Fibroblast of pulmonary artery (primary cell): ENCODE measurements at regions not wholly inside any gene's neighbourhood (a gene's known extent, or its start where the extent isn't known, plus 50 kb on each side); places are given as distances from the start of the nearest gene placed in this dataset.
A peak's percentile ranks its signal among the peaks of the same experiment; 100 is the strongest.

Experiments used
- DNase-seq: peaks from one replicate; pipeline ENCODE4 v3.0.0-alpha.2; 2010; ENCODE audit warnings: low read depth
- H3K4me3 ChIP-seq: replicated peaks from 2 replicates; pipeline ENCODE4 v1.5.1; 2011; ENCODE audit warnings: low read depth, mild to moderate bottlenecking, control low read depth, low read length, moderate library complexity
- CTCF ChIP-seq: IDR thresholded peaks from 2 replicates; pipeline ENCODE4 v1.5.1; 2011; ENCODE audit warnings: mild to moderate bottlenecking, control low read depth, low read length, inconsistent platforms; ENCODE audit errors: missing control alignments

DNA sequence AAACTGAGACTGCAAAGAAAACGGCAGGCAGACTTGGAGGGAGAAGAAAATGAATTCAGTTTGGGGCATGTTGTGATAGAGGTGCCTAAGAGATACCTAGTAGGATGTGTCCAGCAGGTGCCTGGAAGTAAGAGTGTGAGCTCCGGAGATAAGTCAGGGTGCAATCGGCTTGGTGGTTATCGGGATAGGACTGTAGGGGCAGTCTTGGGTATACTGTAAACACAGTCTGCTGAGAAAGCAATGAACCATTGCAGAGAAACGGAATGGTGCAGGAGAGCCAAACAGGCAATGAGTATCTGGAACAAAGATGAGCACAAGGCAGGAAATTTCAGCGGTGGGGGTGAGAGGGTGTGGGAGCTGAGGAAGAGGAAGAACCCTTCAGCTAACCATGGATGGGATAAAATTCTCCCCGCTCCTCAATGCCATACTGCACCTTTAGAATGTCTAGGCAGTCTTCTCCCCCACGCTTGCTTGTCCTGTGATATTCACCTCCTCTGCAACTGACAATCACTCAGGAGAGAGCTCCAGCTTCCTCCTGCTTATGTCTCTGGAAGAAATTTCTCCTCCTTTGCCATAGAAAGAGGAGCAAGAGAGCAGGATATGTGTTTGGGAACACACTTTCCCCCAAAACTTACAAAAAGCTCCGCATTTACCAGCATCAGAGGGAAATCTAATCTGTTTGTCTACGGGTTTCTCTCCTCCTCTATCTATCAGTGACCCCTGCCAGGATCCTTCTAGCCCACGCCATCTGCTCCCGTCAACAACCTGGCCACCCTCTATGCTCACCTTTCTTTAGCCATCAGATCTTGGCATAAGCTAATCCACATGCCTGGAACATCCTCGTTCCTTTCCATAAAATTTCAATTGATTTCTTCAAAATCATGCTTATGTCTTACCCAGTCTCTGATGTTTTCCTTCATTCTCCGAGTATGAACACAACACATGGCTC is 381.7 kb upstream of the JARID2 start:
- H3K4me3 ChIP-seq: no peak overlapping the region
- no peak for DNase-seq
- TF ChIP-seq CTCF: peak; percentile 13

- no peak for TF ChIP-seq CTCF
- DNase-seq: peak; percentile 49
- no peak overlapping the region for H3K4me3 ChIP-seq
Observed at GRCh38 chr6:14865531-14866100, 380.3 kb upstream of the JARID2 start.

DNA sequence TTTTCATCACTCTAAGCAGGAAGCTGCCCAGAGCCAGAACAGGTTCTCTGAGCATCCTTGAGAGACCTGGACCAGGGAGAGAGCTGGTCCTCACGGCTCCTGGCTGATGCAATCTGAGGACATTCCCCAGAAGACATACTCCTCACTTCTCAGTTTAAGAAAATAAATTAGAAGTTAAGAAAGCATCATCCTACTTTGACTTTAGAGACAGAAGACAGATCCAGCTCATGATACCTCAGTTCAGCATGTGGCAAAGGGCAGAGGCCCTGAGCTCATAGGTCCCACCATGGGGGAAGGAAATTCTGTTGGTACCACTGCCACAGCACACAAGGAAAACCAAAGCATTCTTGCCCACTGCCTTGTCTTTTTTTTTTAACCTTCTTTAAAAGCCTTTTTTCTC is 378.1 kb upstream of the JARID2 start:
- DNase-seq: no peak
- no peak for TF ChIP-seq CTCF
- no peak overlapping the region for H3K4me3 ChIP-seq

DNA sequence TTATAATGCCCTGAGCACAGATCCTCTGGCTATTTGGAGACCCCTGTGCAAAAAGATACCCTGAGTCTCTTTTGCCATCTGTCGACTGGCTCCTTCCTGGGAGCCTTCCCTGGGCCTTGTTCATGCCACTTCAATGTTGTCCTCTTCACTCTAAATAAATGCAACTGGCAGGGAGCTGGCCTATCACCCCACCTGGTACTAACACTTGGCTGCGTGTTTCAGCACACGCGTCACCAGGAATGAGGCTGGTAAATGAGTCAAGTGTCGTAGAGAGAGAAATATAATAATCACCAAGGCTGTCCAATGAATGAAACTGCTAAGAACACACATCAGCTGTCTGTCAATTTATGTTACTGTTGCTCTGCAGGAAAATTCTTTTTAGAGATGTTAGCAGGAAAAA is 374.6 kb upstream of the JARID2 start:
- H3K4me3 ChIP-seq: no peak overlapping the region
- DNase-seq: no peak
- TF ChIP-seq CTCF: no peak

DNA sequence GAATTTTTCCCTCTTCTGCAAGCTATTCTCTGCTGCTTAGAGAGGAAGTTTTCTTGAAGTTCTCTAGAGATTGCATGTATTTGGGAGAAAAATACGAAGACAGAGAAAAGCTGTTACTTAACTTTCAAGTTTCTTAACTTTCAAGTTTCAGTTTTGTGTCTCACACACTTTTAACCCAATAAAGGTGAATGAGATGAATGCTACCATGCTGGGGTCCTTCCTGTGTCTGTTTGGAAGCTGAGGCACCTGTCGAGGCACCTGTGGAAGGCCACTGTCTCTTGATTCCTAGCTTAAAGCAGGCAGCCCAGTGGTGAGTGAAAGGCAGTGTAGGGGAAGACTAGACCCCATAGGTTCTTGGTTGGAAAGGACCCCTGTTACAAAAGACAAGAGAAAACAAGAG is 372.8 kb upstream of the JARID2 start:
- DNase-seq: no peak
- TF ChIP-seq CTCF: no peak
- no peak overlapping the region for H3K4me3 ChIP-seq

GRCh38 chr6:14873781-14874441 is 372.0 kb upstream of the JARID2 start:
- H3K4me3 ChIP-seq: no peak overlapping the region
- no peak for TF ChIP-seq CTCF
- DNase-seq: no peak
